GM10266 (cell line): ENCODE measurements at regions not wholly inside any gene's neighbourhood (a gene's known extent, or its start where the extent isn't known, plus 50 kb on each side); places are given as distances from the start of the nearest gene placed in this dataset.
"Not testable (repeated sequence)": the region's sequence is repeated elsewhere in the genome, so short reads cannot be mapped to it uniquely, and the experiment has no call there.

ENCODE experiments used
- DNase-seq: peaks from one replicate; pipeline ENCODE4 v3.0.0; 2012; ENCODE audit errors: extremely low spot score
- TF ChIP-seq, protein P1 (sequence below): IDR thresholded peaks from 2 replicates; pipeline ENCODE4 v1.5.1; 2012; ENCODE audit warnings: mild to moderate bottlenecking, low read depth; ENCODE audit not compliant: control insufficient read depth, insufficient read depth; ENCODE audit errors: missing control alignments

DNA sequence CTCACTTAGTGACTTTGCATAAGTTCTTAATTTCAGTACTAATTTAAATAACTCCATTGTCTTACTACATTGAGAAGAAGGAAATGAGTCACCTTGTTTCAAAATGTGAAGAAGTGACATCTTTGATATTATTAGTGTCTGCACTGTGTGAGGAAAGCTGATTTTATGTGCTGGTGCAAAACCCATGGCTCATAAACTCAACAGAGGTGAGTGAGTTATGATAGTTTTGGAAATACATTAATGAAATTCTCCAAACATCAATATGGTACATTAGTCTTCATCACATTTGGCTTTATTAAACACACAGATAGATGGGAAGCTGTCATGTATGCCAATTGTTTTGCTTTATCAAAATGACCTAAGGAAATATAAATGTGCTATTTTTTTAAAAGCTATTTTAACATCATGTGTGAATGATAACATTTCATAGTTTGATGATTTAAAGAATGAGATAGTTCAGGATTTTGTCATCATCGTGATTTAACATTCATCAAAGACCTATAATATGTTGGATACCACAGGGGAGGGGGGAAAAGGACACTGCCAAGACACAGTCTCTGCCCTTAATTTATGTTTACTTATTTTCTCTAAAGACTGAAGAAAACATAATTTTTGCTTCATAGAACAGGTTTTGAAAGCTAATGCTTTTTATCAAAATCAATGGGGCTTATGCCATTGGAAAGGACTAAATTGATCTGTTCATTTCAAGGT is 902.3 kb upstream of the SLITRK1 start:
- no peak for DNase-seq
- TF ChIP-seq, protein P1, sequence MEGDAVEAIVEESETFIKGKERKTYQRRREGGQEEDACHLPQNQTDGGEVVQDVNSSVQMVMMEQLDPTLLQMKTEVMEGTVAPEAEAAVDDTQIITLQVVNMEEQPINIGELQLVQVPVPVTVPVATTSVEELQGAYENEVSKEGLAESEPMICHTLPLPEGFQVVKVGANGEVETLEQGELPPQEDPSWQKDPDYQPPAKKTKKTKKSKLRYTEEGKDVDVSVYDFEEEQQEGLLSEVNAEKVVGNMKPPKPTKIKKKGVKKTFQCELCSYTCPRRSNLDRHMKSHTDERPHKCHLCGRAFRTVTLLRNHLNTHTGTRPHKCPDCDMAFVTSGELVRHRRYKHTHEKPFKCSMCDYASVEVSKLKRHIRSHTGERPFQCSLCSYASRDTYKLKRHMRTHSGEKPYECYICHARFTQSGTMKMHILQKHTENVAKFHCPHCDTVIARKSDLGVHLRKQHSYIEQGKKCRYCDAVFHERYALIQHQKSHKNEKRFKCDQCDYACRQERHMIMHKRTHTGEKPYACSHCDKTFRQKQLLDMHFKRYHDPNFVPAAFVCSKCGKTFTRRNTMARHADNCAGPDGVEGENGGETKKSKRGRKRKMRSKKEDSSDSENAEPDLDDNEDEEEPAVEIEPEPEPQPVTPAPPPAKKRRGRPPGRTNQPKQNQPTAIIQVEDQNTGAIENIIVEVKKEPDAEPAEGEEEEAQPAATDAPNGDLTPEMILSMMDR: no peak

DNA sequence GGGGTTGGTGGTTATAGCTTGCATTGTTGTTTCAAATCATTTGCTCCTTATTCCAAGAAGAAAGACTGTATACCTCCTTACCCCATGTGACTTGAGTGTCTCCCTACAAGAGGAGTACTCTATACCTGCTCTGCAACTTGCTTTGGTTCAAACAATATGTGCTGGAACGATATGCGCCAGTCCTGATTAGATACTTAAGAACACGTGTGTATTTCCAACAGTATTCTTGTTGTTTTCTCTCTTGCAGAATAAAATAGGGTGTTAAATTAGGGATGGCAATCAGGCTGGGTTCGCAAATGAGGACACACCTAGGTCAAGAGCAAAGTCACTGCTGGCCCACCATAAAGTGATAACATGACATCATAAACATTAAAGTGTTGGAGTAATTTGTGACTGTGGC is 895.0 kb upstream of the SLITRK1 start:
- TF ChIP-seq, protein P1: no peak
- no peak for DNase-seq

DNA sequence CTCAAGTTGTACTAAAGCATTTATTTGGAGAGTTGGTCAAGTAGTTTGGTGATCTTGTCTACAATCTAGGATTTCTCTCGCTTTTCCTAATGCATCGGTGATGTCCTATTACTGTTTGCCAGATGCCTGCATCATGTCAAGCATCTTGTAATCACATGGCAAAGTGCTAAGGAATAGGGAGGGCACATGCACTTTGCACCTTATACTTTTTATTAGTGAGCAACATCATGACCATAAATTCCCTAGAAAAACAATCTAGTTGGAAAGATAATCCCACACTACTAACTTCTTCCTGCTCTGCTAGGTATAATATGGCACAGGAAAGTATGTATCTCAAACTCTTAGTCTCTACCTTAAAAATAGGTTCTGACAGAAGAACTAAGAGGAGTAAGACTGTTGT is 894.3 kb upstream of the SLITRK1 start:
- DNase-seq: no peak
- TF ChIP-seq, protein P1: no peak

DNA sequence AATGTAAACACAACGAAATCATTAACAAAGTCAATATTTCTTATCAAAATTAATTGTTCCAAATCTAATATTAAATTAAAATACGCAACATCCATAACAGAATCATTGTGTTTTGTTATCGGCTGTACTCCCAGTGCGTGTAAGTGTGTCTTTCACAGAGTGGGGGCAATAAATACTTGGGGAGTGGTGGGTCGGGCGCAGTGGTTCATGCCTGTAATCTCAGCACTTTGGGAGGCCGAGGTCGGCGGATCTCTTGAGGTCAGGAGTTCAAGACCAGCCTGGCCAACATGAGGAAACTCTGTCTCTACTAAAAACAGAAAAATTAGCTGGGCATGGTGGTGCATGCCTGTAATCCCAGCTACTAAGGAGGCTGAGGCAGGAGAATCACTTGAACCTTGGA is 893.6 kb upstream of the SLITRK1 start:
- DNase-seq: not testable (repeated sequence)

DNA sequence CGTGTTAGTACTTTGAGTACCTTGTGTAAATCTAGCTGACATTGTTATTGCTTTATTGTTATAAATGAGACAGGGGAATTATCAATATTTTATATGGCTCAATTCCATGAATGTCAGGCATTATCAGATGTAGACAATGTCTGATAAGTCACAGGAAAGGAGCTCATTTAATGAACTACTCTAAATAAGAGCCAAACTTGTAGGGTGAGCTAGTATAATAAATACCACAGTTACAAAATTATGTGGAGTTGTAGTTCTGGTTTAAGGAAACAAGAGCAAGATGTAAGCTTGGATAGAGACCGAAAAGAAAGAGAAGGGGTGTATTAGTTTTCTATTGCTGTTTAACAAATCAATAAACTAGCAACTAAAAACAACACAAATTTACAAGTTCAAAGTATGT is 891.8 kb upstream of the SLITRK1 start:
- DNase-seq: no peak
- TF ChIP-seq, protein P1: no peak

DNA sequence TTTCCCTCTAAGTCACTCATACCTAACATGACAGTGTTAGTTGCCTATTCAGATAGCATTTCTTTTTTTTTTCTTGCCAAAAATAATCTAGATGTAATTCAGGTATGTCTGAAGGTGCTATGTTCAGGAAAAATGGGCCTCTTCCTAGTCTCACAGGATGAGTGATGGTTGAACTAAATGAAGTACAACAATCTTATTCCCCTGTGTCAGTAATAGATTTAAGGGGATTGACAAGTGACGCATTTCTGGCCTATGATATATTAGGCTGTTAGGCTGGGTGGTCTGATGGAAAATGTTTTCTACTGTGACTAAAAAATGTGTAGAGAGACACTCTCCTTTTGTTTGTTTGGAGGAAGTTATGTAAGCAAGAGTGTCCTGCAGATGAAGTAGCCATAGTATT is 878.7 kb upstream of the SLITRK1 start:
- TF ChIP-seq, protein P1: no peak
- DNase-seq: no peak

DNA sequence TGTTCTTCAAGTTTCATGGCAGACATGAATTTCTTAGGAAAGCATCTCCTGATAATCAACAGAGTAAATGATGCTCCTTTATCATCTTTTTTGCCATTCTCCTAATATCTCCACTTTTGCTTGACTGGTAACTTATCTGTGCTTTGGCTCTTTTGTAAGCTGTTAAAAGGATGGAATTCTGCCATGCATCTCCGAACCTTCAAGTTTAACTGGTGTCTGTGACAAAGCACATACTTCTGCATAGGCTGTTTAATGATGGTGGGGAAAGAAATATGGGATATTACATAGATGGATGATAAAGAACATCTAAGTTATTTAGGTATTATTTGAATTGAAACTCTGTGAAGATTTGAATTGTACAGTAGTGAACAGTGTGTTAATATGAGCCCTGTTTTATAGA is 866.9 kb upstream of the SLITRK1 start:
- DNase-seq: no peak
- TF ChIP-seq, protein P1: no peak

DNA sequence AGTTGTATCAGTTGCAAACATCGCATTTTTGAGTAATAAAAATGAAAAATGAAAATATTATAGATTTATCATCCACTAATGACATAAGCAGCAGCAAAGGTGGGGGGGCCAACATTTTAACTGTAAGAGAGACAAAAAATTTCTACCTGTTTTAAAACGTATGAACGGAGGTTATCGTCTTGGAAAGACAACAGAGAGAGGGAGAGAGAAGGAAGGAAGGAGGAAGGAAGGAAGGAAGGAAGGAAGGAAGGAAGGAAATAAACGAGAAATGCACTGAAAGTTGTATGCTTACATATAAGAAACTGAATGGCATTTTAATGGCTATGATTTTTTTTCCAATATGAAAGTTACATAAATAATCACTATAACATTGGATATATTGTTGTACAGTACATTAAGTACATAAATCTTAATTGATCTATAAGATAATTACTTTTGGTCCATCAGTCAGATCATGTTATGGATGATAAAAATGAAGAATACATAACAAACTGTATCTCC is 862.8 kb upstream of the SLITRK1 start:
- TF ChIP-seq, protein P1: no peak
- DNase-seq: no peak
